Breast epithelium (tissue), 3 donors: ENCODE measurements at regions not wholly inside any gene's neighbourhood (a gene's known extent, or its start where the extent isn't known, plus 50 kb on each side); places are given as distances from the start of the nearest gene placed in this dataset.
"Not testable (repeated sequence)": the region's sequence is repeated elsewhere in the genome, so short reads cannot be mapped to it uniquely, and the experiment has no call there.

Source experiments
- CTCF ChIP-seq, 3 donors: fragments of 450-650 bp; IDR thresholded peaks; one replicate each; pipeline ENCODE4 v1.5.1; 2016 to 2017; ENCODE audit warnings: antibody characterized with exemption in 3 of 3, mild to moderate bottlenecking in 3 of 3, moderate library complexity in 3 of 3
- POLR2AphosphoS5 ChIP-seq, 3 donors: sonication (generic); formaldehyde crosslinking; IDR thresholded peaks; one replicate each; pipeline ENCODE4 v1.6.1; 2017; ENCODE audit warnings: antibody characterized with exemption in 3 of 3

GRCh38 chr17:30714825-30715622 lies 109.5 kb downstream of the CRLF3 start:
- peak in 1 of 3 donors; percentile 29 for TF ChIP-seq CTCF (IDR thresholded peaks at IDR 0.05)
- not testable (repeated sequence) for TF ChIP-seq POLR2AphosphoS5 (IDR thresholded peaks at IDR 0.05)
